ENCODE measurements at regions not wholly inside any gene's neighbourhood (a gene's known extent, or its start where the extent isn't known, plus 50 kb on each side); places are given as distances from the start of the nearest gene placed in this dataset.

GRCh38 chr20:58102261-58102660, 126.2 kb downstream of the ANKRD60 start:
- no peak overlapping the region for H3K4me2 ChIP-seq (ENCODE audit: low read depth, low read length, poor library complexity, severe bottlenecking)
- TF ChIP-seq CTCF (conservative IDR thresholded peaks at IDR 0.05; ENCODE audit: low read length), result no peak
- TF ChIP-seq EZH2phosphoT487 (IDR thresholded peaks at IDR 0.05; ENCODE audit: borderline replicate concordance), result no peak
- no peaks in the 10 kb centered on the region for H3K27me3 ChIP-seq (ENCODE audit: insufficient read depth, low read length, poor library complexity, severe bottlenecking)
- H3F3A ChIP-seq (ENCODE audit: low read depth), result no peaks in the 10 kb centered on the region
- H3K4me1 ChIP-seq (ENCODE audit: insufficient read depth, low read length, poor library complexity, severe bottlenecking), result no peaks in the 10 kb centered on the region
- H3K79me2 ChIP-seq (ENCODE audit: insufficient read depth, low read length), result no peaks in the 10 kb centered on the region
- H3K9me3 ChIP-seq (ENCODE audit: insufficient read depth, low read depth, low read length), result no peaks in the 10 kb centered on the region
- no peaks in the 10 kb centered on the region for H4K20me1 ChIP-seq (ENCODE audit: insufficient read depth, low read length, poor library complexity, severe bottlenecking)
- no peaks in the 10 kb centered on the region for H3K9me2 ChIP-seq (replicated peaks; ENCODE audit: low read depth, low read length)
- no peak overlapping the region for H3K4me3 ChIP-seq (ENCODE audit: low read length, poor library complexity, severe bottlenecking)
- no peak overlapping the region for H3K9ac ChIP-seq (ENCODE audit: low read depth, low read length, poor library complexity, severe bottlenecking)
- no peaks in the 10 kb centered on the region for H3K36me3 ChIP-seq (ENCODE audit: insufficient read depth, low read length)
- no peak overlapping the region for H2AFZ ChIP-seq (ENCODE audit: low read length)

DNA sequence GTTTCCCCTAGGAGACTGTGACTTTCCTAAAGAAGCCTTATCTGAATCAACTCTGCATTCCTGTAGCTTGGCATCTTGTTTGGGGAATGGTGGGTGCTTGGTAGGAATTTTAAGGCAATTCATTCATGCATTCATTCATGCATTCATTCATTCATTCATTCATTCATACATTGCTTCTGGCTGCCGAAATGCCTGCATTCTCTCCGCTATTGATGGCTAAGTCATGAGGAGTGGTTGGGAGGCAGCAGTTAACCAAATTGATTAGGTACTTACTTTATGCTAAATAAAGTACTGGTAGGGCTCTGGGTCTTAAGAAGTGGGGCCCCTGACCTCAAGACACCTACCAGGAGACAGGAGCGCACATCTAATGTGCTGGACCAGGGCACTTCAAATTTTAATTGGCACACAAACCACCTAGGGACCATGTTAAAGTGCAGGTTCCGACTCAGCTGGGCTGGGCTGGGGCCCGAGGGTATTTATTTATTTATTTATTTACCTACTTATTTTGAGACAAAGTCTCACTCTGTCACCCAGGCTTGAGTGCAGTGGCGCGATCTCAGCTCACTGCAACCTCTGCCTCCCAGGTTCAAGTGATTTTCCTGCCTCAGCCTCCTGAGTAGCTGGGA, 127.6 kb downstream of the ANKRD60 start:
- TF ChIP-seq EZH2phosphoT487 (IDR thresholded peaks at IDR 0.05; ENCODE audit: borderline replicate concordance) (no peak), CTCF (conservative IDR thresholded peaks at IDR 0.05; ENCODE audit: low read length) (no peak)
- H3K9me3 ChIP-seq (ENCODE audit: insufficient read depth, low read depth, low read length), result no peaks in the 10 kb centered on the region
- H3K9ac ChIP-seq (ENCODE audit: low read depth, low read length, poor library complexity, severe bottlenecking), result no peak overlapping the region
- no peak overlapping the region for H3K4me3 ChIP-seq (ENCODE audit: low read length, poor library complexity, severe bottlenecking)
- H3K4me1 ChIP-seq (ENCODE audit: insufficient read depth, low read length, poor library complexity, severe bottlenecking), result no peaks in the 10 kb centered on the region
- H3K36me3 ChIP-seq (ENCODE audit: insufficient read depth, low read length), result no peaks in the 10 kb centered on the region
- H3K79me2 ChIP-seq (ENCODE audit: insufficient read depth, low read length), result no peaks in the 10 kb centered on the region
- H2AFZ ChIP-seq (ENCODE audit: low read length), result no peak overlapping the region
- H3K9me2 ChIP-seq (replicated peaks; ENCODE audit: low read depth, low read length), result no peaks in the 10 kb centered on the region
- H3K4me2 ChIP-seq (ENCODE audit: low read depth, low read length, poor library complexity, severe bottlenecking), result no peak overlapping the region
- H3K27me3 ChIP-seq (ENCODE audit: insufficient read depth, low read length, poor library complexity, severe bottlenecking), result no peaks in the 10 kb centered on the region
- H4K20me1 ChIP-seq (ENCODE audit: insufficient read depth, low read length, poor library complexity, severe bottlenecking), result no peaks in the 10 kb centered on the region
- H3F3A ChIP-seq (ENCODE audit: low read depth), result no peaks in the 10 kb centered on the region

DNA sequence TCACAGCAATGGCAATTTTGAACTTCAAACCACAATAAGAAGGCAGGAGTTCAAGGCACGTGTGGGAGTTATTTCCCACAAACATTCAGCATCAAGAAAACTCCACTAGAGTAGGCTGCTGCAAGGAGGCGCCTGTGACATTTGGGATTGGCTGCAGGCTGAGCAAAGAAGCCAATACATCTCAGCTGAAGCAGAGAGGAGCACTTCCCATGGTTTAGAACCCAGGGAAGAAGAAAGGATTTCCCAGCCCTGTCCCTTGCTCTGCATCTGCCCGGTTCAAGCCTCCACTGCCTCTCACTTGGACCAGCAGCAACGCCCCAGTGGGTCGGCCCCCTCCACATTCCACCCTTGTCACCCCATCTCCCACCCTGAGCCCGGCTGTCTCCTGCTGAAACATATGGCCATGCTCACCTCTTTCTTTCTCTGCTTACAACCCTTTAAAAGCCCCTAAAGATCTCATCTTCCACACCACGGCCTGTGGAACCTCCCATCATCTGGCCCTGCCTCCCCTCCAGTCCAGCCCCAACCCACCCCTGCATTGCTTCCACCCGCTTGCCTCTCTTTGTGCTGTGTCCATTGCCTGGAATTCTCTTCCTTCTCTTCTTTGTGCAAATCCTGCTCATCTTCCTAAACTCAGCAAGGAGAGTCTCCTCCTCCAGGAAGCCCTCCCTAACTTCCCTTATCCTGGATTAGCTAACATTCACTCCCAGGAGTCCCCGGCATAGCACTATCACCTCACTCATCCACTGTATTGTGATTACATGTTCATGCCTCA, 128.3 kb downstream of the ANKRD60 start:
- no peak overlapping the region for H3K4me3 ChIP-seq (ENCODE audit: low read length, poor library complexity, severe bottlenecking)
- no peaks in the 10 kb centered on the region for H3K36me3 ChIP-seq (ENCODE audit: insufficient read depth, low read length)
- no peak overlapping the region for H2AFZ ChIP-seq (ENCODE audit: low read length)
- H3K9ac ChIP-seq (ENCODE audit: low read depth, low read length, poor library complexity, severe bottlenecking), result no peak overlapping the region
- no peaks in the 10 kb centered on the region for H3K79me2 ChIP-seq (ENCODE audit: insufficient read depth, low read length)
- H3K4me1 ChIP-seq (ENCODE audit: insufficient read depth, low read length, poor library complexity, severe bottlenecking), result no peaks in the 10 kb centered on the region
- no peaks in the 10 kb centered on the region for H3K27me3 ChIP-seq (ENCODE audit: insufficient read depth, low read length, poor library complexity, severe bottlenecking)
- H3K4me2 ChIP-seq (ENCODE audit: low read depth, low read length, poor library complexity, severe bottlenecking), result no peak overlapping the region
- H3K9me2 ChIP-seq (replicated peaks; ENCODE audit: low read depth, low read length), result no peaks in the 10 kb centered on the region
- no peaks in the 10 kb centered on the region for H4K20me1 ChIP-seq (ENCODE audit: insufficient read depth, low read length, poor library complexity, severe bottlenecking)
- no peaks in the 10 kb centered on the region for H3K9me3 ChIP-seq (ENCODE audit: insufficient read depth, low read depth, low read length)
- H3F3A ChIP-seq (ENCODE audit: low read depth), result no peaks in the 10 kb centered on the region
- TF ChIP-seq EZH2phosphoT487 (IDR thresholded peaks at IDR 0.05; ENCODE audit: borderline replicate concordance) (no peak), CTCF (conservative IDR thresholded peaks at IDR 0.05; ENCODE audit: low read length) (no peak)
